T-helper 2 cell treated with Interferon-gamma antibody and Interleukin-4, amounts not matched to agents 5 μg/mL and 100 μg/mL, for 36 hours (primary cell): ENCODE measurements at regions not wholly inside any gene's neighbourhood (a gene's known extent, or its start where the extent isn't known, plus 50 kb on each side); places are given as distances from the start of the nearest gene placed in this dataset.

Source experiments
- DNase-seq: peaks from one replicate; pipeline ENCODE4 v3.0.0; 2021; ENCODE audit warnings: low spot score
- H3K27ac Mint-ChIP-seq: one replicate; pipeline ENCODE4 v1.8.0; 2021; ENCODE audit warnings: mild to moderate bottlenecking, mixed read lengths
- H3K27me3 Mint-ChIP-seq: one replicate; pipeline ENCODE4 v1.8.0; 2021; ENCODE audit warnings: low read depth, mixed read lengths
- H3K36me3 Mint-ChIP-seq: one replicate; pipeline ENCODE4 v1.8.0; 2021; ENCODE audit warnings: low read depth, mixed read lengths
- H3K4me1 Mint-ChIP-seq: one replicate; pipeline ENCODE4 v1.8.0; 2021; ENCODE audit warnings: low read depth, mixed read lengths
- H3K4me3 Mint-ChIP-seq: one replicate; pipeline ENCODE4 v1.8.0; 2022; ENCODE audit warnings: mild to moderate bottlenecking, moderate library complexity, mixed read lengths
- H3K9me3 Mint-ChIP-seq: one replicate; pipeline ENCODE4 v1.8.0; 2021; ENCODE audit warnings: mixed read lengths

- H3K36me3 Mint-ChIP-seq: no peaks in the 10 kb centered on the region
- no peak overlapping the region for H3K4me3 Mint-ChIP-seq
- peaks cover 12% of the 10 kb centered on the region for H3K9me3 Mint-ChIP-seq
- H3K4me1 Mint-ChIP-seq: no peaks in the 10 kb centered on the region
- H3K27ac Mint-ChIP-seq: no peak overlapping the region
- no peaks in the 10 kb centered on the region for H3K27me3 Mint-ChIP-seq
- DNase-seq: no peak
These were observed 906.1 kb upstream of the RAG2 start for GRCh38 chr11:37504060-37504611.

DNA sequence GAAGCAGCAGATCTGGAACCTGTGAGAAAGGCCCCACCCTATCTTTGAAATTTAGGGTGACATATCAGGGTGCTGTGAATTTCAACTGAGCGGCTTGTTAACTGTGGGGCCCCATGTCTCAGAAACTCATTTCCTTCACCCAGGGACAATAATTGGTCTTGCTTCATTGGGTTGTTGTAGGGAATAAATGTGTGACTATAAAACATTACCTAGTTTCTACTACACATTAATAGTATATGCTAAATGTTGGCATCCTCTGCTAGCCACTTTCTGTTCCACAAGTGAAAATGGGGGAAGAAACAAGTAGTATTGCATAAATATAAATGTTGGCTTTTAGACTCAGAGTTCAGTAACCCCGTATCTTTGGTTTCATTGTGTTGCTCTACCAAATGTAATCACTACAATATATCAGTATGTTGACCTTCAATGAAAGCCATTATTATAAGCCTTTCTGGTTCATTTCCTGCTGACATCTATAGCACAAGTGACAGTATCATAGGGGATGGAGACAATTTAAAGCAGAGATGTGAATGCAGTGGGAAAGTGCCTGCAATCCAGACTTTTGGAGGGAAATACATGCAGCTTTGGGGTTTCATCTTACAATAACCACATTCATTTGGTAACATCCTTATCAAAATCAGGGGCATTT, 905.5 kb upstream of the RAG2 start:
- DNase-seq: no peak
- Mint-ChIP-seq H3K27me3 (no peaks in the 10 kb centered on the region), H3K9me3 (peaks cover 12% of the 10 kb centered on the region), H3K36me3 (no peaks in the 10 kb centered on the region), H3K4me1 (no peaks in the 10 kb centered on the region), H3K27ac (no peak overlapping the region), H3K4me3 (no peak overlapping the region)

GRCh38 chr11:37502202-37502601, 904.2 kb upstream of the RAG2 start:
- Mint-ChIP-seq H3K9me3 (peaks cover 12% of the 10 kb centered on the region), H3K4me3 (no peak overlapping the region), H3K4me1 (no peaks in the 10 kb centered on the region), H3K36me3 (no peaks in the 10 kb centered on the region), H3K27ac (no peak overlapping the region), H3K27me3 (no peaks in the 10 kb centered on the region)
- DNase-seq: no peak

DNA sequence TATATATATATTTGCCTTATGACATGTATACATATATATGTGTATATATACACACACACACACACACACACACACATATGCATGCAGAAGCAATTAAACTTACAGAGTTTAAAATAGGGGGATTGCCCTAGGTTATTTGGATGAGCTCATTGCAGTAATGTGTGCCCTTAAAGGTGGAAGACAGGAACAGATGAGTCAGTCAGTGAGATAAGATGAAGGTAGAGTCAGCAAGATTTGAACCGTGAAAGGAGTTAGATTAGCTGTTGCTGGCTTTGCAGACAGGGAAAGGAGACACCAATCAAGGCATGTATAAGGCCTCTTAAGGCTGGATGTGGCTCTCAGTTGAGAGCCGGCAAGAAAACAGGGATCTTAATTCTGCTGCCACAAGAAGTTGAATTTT, 902.4 kb upstream of the RAG2 start:
- Mint-ChIP-seq H3K27me3 (no peaks in the 10 kb centered on the region), H3K27ac (no peak overlapping the region)
- DNase-seq: no peak

GRCh38 chr11:37497326-37497725, 899.3 kb upstream of the RAG2 start:
- Mint-ChIP-seq H3K27me3 (no peaks in the 10 kb centered on the region), H3K4me3 (no peak overlapping the region), H3K36me3 (no peaks in the 10 kb centered on the region), H3K9me3 (peaks cover 26% of the 10 kb centered on the region), H3K27ac (no peak overlapping the region), H3K4me1 (no peaks in the 10 kb centered on the region)
- no peak for DNase-seq

More for the DNA sequence above, 902.4 kb upstream of the RAG2 start:
- Mint-ChIP-seq H3K4me1 (no peaks in the 10 kb centered on the region), H3K36me3 (no peaks in the 10 kb centered on the region), H3K4me3 (no peak overlapping the region), H3K9me3 (peaks cover 16% of the 10 kb centered on the region)

- DNase-seq: no peak
- Mint-ChIP-seq H3K4me3 (no peak overlapping the region), H3K36me3 (no peaks in the 10 kb centered on the region), H3K27ac (no peak overlapping the region), H3K27me3 (no peaks in the 10 kb centered on the region), H3K9me3 (peaks cover 26% of the 10 kb centered on the region), H3K4me1 (no peaks in the 10 kb centered on the region)
These were observed 898.2 kb upstream of the RAG2 start for GRCh38 chr11:37496201-37496600.

DNA sequence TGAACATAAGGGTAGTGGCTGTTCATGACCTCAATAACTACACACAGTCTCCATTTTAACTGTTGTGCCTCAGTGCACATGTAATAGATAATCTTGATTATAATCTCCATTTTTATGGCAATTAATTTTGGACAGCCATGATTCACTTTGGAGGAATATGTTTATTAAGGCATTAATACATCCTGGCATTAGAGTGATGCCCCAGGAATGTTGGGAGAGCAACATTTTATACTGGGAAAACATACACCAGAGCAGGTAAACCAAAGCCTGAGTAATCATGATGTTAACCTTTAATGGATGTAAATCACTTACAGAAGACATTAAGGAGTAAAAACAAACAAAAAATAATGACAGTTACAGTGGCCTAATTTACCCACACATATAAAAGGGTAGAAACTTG, 886.3 kb upstream of the RAG2 start:
- no peaks in the 10 kb centered on the region for H3K27me3 Mint-ChIP-seq
- H3K4me3 Mint-ChIP-seq: no peak overlapping the region
- H3K36me3 Mint-ChIP-seq: no peaks in the 10 kb centered on the region
- DNase-seq: no peak
- no peaks in the 10 kb centered on the region for H3K4me1 Mint-ChIP-seq
- no peak overlapping the region for H3K27ac Mint-ChIP-seq
- peaks cover 23% of the 10 kb centered on the region for H3K9me3 Mint-ChIP-seq

DNA sequence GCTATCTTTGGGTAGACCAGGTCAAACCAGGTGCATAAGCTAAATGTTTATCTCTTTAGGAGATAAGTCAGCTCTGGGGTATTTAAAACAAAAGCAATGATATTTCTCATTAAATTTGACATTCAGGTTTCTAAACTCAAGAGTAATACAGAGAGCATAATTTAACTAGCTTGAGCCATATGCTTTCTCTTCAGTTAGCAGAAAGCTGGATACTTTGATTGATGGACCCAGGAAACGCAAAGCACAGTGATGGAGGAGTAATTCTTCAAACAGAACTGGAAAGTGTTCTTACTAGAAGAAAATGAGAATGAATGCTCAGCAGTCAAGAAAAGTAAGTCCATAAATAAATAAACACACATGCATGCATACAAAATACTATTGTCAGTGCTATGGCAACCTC, 885.7 kb upstream of the RAG2 start:
- DNase-seq: no peak

DNA sequence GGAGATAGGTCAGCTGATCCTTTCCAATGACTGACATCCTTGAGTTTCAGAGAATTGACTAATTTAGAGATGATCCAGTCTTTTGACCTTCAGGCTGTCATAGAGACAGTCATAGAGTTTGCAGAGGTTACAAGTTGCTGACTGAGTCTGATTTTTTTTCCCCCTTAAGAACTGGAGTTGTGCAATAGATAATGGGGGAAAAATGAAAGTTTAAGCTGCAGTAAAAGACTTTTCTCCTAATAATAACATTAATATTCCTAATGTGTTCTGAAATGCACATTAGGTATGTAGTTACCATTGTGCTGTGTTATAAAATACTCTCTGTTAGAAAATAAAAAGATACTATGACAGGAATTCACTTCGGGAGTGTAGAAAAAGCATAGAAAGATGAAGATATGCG, 876.9 kb upstream of the RAG2 start:
- no peak overlapping the region for H3K4me3 Mint-ChIP-seq
- no peak overlapping the region for H3K27ac Mint-ChIP-seq
- no peaks in the 10 kb centered on the region for H3K36me3 Mint-ChIP-seq
- H3K27me3 Mint-ChIP-seq: no peaks in the 10 kb centered on the region
- H3K4me1 Mint-ChIP-seq: no peaks in the 10 kb centered on the region
- H3K9me3 Mint-ChIP-seq: peaks cover 35% of the 10 kb centered on the region
- no peak for DNase-seq

More for the DNA sequence above, 885.7 kb upstream of the RAG2 start:
- Mint-ChIP-seq H3K36me3 (no peaks in the 10 kb centered on the region), H3K4me3 (no peak overlapping the region), H3K4me1 (no peaks in the 10 kb centered on the region), H3K27me3 (no peaks in the 10 kb centered on the region), H3K27ac (no peak overlapping the region), H3K9me3 (peaks cover 23% of the 10 kb centered on the region)

GRCh38 chr11:37468344-37468743, 870.3 kb upstream of the RAG2 start:
- Mint-ChIP-seq H3K4me3 (no peak overlapping the region), H3K4me1 (no peaks in the 10 kb centered on the region), H3K27ac (no peak overlapping the region)

DNA sequence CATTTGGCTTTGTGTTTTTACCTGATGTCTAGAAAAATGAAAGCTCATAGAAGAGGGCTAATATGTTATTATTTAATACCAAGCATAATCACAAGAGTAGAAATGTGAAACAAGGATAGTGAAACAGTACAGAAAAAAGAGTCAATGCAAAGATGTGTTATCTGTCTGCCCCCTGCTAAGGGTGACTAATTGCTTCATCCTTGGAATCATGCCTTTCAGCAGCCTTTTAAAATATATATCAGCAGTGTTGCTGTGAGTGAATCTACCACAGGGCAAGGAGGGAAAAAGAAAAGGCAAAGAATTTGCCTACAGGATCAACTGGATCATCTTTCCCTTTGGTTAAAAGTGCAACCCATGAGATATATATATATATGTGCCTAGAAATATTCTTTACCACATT, 867.2 kb upstream of the RAG2 start:
- Mint-ChIP-seq H3K27ac (no peak overlapping the region), H3K36me3 (no peaks in the 10 kb centered on the region), H3K27me3 (no peaks in the 10 kb centered on the region), H3K4me3 (no peak overlapping the region), H3K9me3 (peaks cover 23% of the 10 kb centered on the region), H3K4me1 (no peaks in the 10 kb centered on the region)
- DNase-seq: no peak

More at GRCh38 chr11:37468344-37468743, 870.3 kb upstream of the RAG2 start:
- peaks cover 23% of the 10 kb centered on the region for H3K9me3 Mint-ChIP-seq
- no peaks in the 10 kb centered on the region for H3K36me3 Mint-ChIP-seq
- no peaks in the 10 kb centered on the region for H3K27me3 Mint-ChIP-seq
- no peak for DNase-seq

GRCh38 chr11:37459456-37459855, 861.4 kb upstream of the RAG2 start:
- H3K4me3 Mint-ChIP-seq: no peak overlapping the region
- no peaks in the 10 kb centered on the region for H3K27me3 Mint-ChIP-seq
- no peaks in the 10 kb centered on the region for H3K36me3 Mint-ChIP-seq
- H3K9me3 Mint-ChIP-seq: peaks cover 26% of the 10 kb centered on the region
- no peak overlapping the region for H3K27ac Mint-ChIP-seq
- no peaks in the 10 kb centered on the region for H3K4me1 Mint-ChIP-seq
- DNase-seq: no peak

- no peaks in the 10 kb centered on the region for H3K4me1 Mint-ChIP-seq
- no peaks in the 10 kb centered on the region for H3K27me3 Mint-ChIP-seq
- H3K36me3 Mint-ChIP-seq: no peaks in the 10 kb centered on the region
These were observed 858.7 kb upstream of the RAG2 start for GRCh38 chr11:37456746-37457145.

GRCh38 chr11:37451903-37452302, 853.9 kb upstream of the RAG2 start:
- H3K36me3 Mint-ChIP-seq: no peaks in the 10 kb centered on the region
- no peak overlapping the region for H3K27ac Mint-ChIP-seq
- no peak overlapping the region for H3K4me3 Mint-ChIP-seq
- DNase-seq: no peak
- no peaks in the 10 kb centered on the region for H3K27me3 Mint-ChIP-seq
- peaks cover 11% of the 10 kb centered on the region for H3K9me3 Mint-ChIP-seq
- no peaks in the 10 kb centered on the region for H3K4me1 Mint-ChIP-seq

More at GRCh38 chr11:37456746-37457145, 858.7 kb upstream of the RAG2 start:
- Mint-ChIP-seq H3K9me3 (peaks cover 17% of the 10 kb centered on the region), H3K27ac (no peak overlapping the region), H3K4me3 (no peak overlapping the region)
- DNase-seq: no peak

DNA sequence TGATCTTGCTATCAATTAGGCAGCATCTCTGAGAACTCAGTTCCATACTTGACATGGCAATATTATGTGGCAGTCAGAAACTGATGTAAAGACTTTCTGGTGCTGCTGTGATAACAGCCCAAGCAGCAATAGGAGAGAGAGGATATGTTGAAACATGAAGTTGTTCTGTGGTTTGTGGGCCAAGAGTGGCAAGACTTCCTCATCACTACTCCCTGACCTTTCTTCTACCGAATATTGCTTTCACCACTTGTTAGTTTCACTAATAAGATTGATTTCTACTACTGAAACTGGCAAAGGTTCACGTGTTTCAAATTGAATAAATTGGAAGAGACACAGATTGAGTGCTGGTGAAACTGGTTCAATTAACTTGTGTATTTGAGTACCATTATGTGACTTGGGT, 852.6 kb upstream of the RAG2 start:
- peaks cover 3% of the 10 kb centered on the region for H3K9me3 Mint-ChIP-seq
- no peak overlapping the region for H3K27ac Mint-ChIP-seq
- H3K27me3 Mint-ChIP-seq: no peaks in the 10 kb centered on the region
- H3K36me3 Mint-ChIP-seq: no peaks in the 10 kb centered on the region
- no peak overlapping the region for H3K4me3 Mint-ChIP-seq
- H3K4me1 Mint-ChIP-seq: no peaks in the 10 kb centered on the region
- DNase-seq: no peak
